GM12878 (cell line): ENCODE measurements at regions not wholly inside any gene's neighbourhood (a gene's known extent, or its start where the extent isn't known, plus 50 kb on each side); places are given as distances from the start of the nearest gene placed in this dataset.

ENCODE experiments used
- ATAC-seq: fragments of 200-7000 bp; cut with Tn5 transposase; 3 replicates; pipeline ENCODE4 v1.9.1; 2020; ENCODE audit warnings: mild to moderate bottlenecking, moderate library complexity
- BruUV-seq: library from RNA; stranded (reverse); fragments of 400-500 nt; replicated peaks from 2 replicates; lab custom pipeline; 2021; lab: Mats Ljungman, UMichigan
- CTCF ChIA-PET: fragments of 300-600 bp; sonication (Branson Sonifier 250); formaldehyde crosslinking; extraction: SDS; loops from one replicate; lab custom pipeline; 2021; ENCODE audit warnings: inconsistent platforms; lab: Yijun Ruan, JAX
- POLR2A ChIA-PET: fragments of 350-600 bp; formaldehyde crosslinking; extraction: SDS; loops from one replicate; lab custom pipeline; 2021; ENCODE audit warnings: inconsistent platforms; lab: Charles Lee
- RAD21 ChIA-PET: fragments of 300-600 bp; sonication (Branson Sonifier 250); formaldehyde crosslinking; loops from one replicate; lab custom pipeline; 2023; ENCODE audit warnings: antibody characterized with exemption; ENCODE audit not compliant: unreplicated experiment; lab: Charles Lee
- SMC1A ChIA-PET: fragments of 300-600 bp; sonication (Branson Sonifier 250); formaldehyde crosslinking; loops from one replicate; lab custom pipeline; 2023; ENCODE audit not compliant: unreplicated experiment, uncharacterized antibody; lab: Charles Lee
- DNase-seq: peaks from one replicate; pipeline ENCODE4 v3.0.0-alpha.2; 2011; ENCODE audit warnings: low read depth, low spot score
- FAIRE-seq: peaks from 3 replicates; lab custom pipeline; 2011; peaks lifted over from hg19 to GRCh38; lab: Jason Lieb, UNC
- H2AFZ ChIP-seq: 2 replicates; pipeline ENCODE4 v1.6.0; 2011; ENCODE audit warnings: low read depth, low read length, control low read depth; ENCODE audit not compliant: control insufficient read depth
- H3K27ac ChIP-seq: 2 replicates; pipeline ENCODE4 v1.5.1; 2011; ENCODE audit warnings: control low read depth; ENCODE audit not compliant: control insufficient read depth, insufficient read depth
- H3K27me3 ChIP-seq, 2 experiments: replicated peaks in 1 of 2; 2 replicates each; pipeline versions ENCODE4 v1.6.0 to v1.6.1; 2011; ENCODE audit warnings: low read length in 1 of 2; ENCODE audit not compliant: control insufficient read depth in 2 of 2, insufficient read depth in 2 of 2
- H3K36me3 ChIP-seq, 2 experiments: 2 replicates each; pipeline ENCODE4 v1.5.1; 2011; ENCODE audit warnings: low read length in 1 of 2; ENCODE audit not compliant: control insufficient read depth in 2 of 2, insufficient read depth in 2 of 2
- H3K4me1 ChIP-seq: 2 replicates; pipeline ENCODE4 v1.6.1; 2011; ENCODE audit warnings: mild to moderate bottlenecking, low read length, moderate library complexity, mixed read lengths; ENCODE audit not compliant: control insufficient read depth, insufficient read depth
- H3K4me2 ChIP-seq: 2 replicates; pipeline ENCODE4 v1.6.0; 2011; ENCODE audit warnings: control low read depth; ENCODE audit not compliant: control insufficient read depth, insufficient read depth
- H3K4me3 ChIP-seq: fragments of 200-600 bp; sonication (generic); 2 replicates; pipeline ENCODE4 v1.5.1; 2016
- H3K79me2 ChIP-seq: 2 replicates; pipeline ENCODE4 v1.6.0; 2011; ENCODE audit warnings: low read length; ENCODE audit not compliant: control insufficient read depth, insufficient read depth
- H3K9ac ChIP-seq: 2 replicates; pipeline ENCODE4 v1.8.0; 2011; ENCODE audit warnings: low read length, control low read depth, mixed read lengths; ENCODE audit not compliant: control insufficient read depth, insufficient read depth
- H3K9me3 ChIP-seq: replicated peaks from 3 replicates; pipeline ENCODE4 v1.5.1; 2011; ENCODE audit warnings: mild to moderate bottlenecking, low read length; ENCODE audit not compliant: control insufficient read depth, insufficient read depth
- H4K20me1 ChIP-seq: 2 replicates; pipeline ENCODE4 v1.6.0; 2011; ENCODE audit not compliant: control insufficient read depth, insufficient read depth
- BHLHE40 ChIP-seq, 2 experiments: fragments of 450-650 bp in 1 of 2; IDR thresholded peaks; 2 replicates each; pipeline ENCODE4 v1.6.1; 2011 to 2017; ENCODE audit warnings: low read depth in 2 of 2, borderline replicate concordance in 1 of 2, improper control_type of control experiment in 1 of 2, low read length in 1 of 2, mild to moderate bottlenecking in 1 of 2
- DPF2 ChIP-seq: fragments of 450-650 bp; IDR thresholded peaks from 2 replicates; pipeline ENCODE4 v1.6.1; 2017; ENCODE audit warnings: mild to moderate bottlenecking
- FOS ChIP-seq: IDR thresholded peaks from 3 replicates; pipeline ENCODE4 v1.6.1; 2011; ENCODE audit warnings: borderline replicate concordance; ENCODE audit not compliant: insufficient read length; ENCODE audit errors: extremely low read depth
- FOXM1 ChIP-seq: IDR thresholded peaks from 2 replicates; pipeline ENCODE4 v1.6.1; 2012; ENCODE audit warnings: low read depth, mild to moderate bottlenecking, inconsistent platforms, low read length, moderate library complexity
- MTA2 ChIP-seq: fragments of 450-650 bp; IDR thresholded peaks from 2 replicates; pipeline ENCODE4 v1.6.1; 2016; ENCODE audit warnings: low read depth, mild to moderate bottlenecking, moderate library complexity
- PBX3 ChIP-seq: IDR thresholded peaks from 2 replicates; pipeline ENCODE4 v1.6.1; 2011; ENCODE audit warnings: mild to moderate bottlenecking, low read depth, low read length, moderate library complexity; ENCODE audit not compliant: insufficient replicate concordance
- RAD21 ChIP-seq: IDR thresholded peaks from 2 replicates; pipeline ENCODE4 v1.6.1; 2011; ENCODE audit warnings: mild to moderate bottlenecking, low read depth, low read length, moderate library complexity; ENCODE audit not compliant: insufficient read depth
- SPI1 ChIP-seq: IDR thresholded peaks from 2 replicates; pipeline ENCODE4 v1.6.1; 2011; ENCODE audit warnings: low read depth, mild to moderate bottlenecking, low read length, moderate library complexity, borderline replicate concordance; ENCODE audit not compliant: insufficient read depth
- SRF ChIP-seq, 2 experiments: IDR thresholded peaks; 2 replicates each; pipeline ENCODE4 v1.6.1; 2011; ENCODE audit warnings: low read depth in 2 of 2, low read length in 2 of 2, mild to moderate bottlenecking in 1 of 2, moderate library complexity in 1 of 2
- STAT3 ChIP-seq: IDR thresholded peaks from 2 replicates; pipeline ENCODE4 v1.6.1; 2011; ENCODE audit warnings: low read depth, low read length, improper control_type of control experiment
- TCF7 ChIP-seq: IDR thresholded peaks from 2 replicates; pipeline ENCODE4 v1.6.1; 2014; ENCODE audit warnings: antibody characterized with exemption, borderline replicate concordance
- WGBS: methylation state at CpG from one replicate; pipeline ENCODE4 v1.1.6; 2016; ENCODE audit warnings: low lambda C conversion rate; ENCODE audit not compliant: insufficient replicate concordance, insufficient coverage; ENCODE audit errors: missing lambda C conversion rate; 5-methylcytosine and 5-hydroxymethylcytosine counted together
- in situ Hi-C: fragments of 300-500 bp; cut with MboI; formaldehyde crosslinking; loops from 9 replicates; pipeline ENCODE4 v1.14.3; 2018; ENCODE audit warnings: mixed read lengths
- intact Hi-C: fragments of 100-400 bp; cut with micrococcal nuclease; formaldehyde crosslinking; loops from one replicate; pipeline ENCODE4 v1.14.2; 2022; ENCODE audit not compliant: unreplicated experiment
- TF ChIP-seq, protein P1 (sequence below): fragments of 450-650 bp; formaldehyde crosslinking; IDR thresholded peaks from 2 replicates; pipeline ENCODE4 v1.5.0; 2022; ENCODE audit warnings: mild to moderate bottlenecking, missing genetic modification characterization
- TF ChIP-seq, protein P2 (sequence below): fragments of 450-650 bp; IDR thresholded peaks from 2 replicates; pipeline ENCODE4 v1.6.1; 2016; ENCODE audit warnings: mild to moderate bottlenecking

DNA sequence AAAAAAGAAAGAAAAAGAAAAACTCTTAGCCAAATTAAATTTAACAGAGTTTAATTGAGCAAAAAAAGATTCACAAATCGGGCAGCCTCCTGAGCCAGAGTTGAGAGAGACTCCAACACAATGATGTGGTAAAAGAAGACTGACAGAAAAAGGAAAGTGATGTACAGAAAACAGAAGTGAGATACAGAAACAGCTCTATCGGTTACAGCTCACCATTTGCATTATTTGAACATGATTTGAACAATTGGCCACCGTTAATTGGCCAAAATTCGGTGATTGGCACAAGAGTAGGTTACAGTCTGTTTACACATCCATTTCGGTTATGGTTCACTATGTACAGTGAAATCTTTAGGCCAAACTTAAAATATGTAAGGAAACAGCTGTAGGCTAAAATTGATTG, 117.7 kb downstream of the SPTSSA start:
- Histone ChIP-seq H4K20me1 (no peaks in the 10 kb centered on the region), H3K9me3 (peaks cover 2% of the 10 kb centered on the region; the same call in 1 of the 3 replicates), H3K27me3 (no peaks in the 10 kb centered on the region), H3K36me3 (no peaks in the 10 kb centered on the region), H3K4me1 (no peaks in the 10 kb centered on the region), H3K4me2 (no peak overlapping the region)
- 26% methylated on average over 5 of the region's 5 CpGs for whole genome bisulfite sequencing
- BruUV-seq: no TSS peak
- ChIA-PET CTCF (interaction anchor here (0.8 to 2.8 kb wide), 4 partner anchors 10 to 21 kb away, joined by 3 to 11 read pairs (median 5); no protein-coding TSS in a partner anchor), SMC1A (interaction anchor here (0.6 to 1.8 kb wide), 4 partner anchors 8 to 50 kb away, joined by 3 to 9 read pairs (median 4); no protein-coding TSS in a partner anchor)
- ATAC-seq: peak; percentile 79
- in situ Hi-C loops: loop anchor here (25.0 kb wide), 1 partner anchor 1068 kb away; the partner anchor contains the start of gene NFKBIA
- intact Hi-C loops: no loop called here
- TF ChIP-seq STAT3: no peak
- no peak for TF ChIP-seq TCF7
- TF ChIP-seq, protein P1, sequence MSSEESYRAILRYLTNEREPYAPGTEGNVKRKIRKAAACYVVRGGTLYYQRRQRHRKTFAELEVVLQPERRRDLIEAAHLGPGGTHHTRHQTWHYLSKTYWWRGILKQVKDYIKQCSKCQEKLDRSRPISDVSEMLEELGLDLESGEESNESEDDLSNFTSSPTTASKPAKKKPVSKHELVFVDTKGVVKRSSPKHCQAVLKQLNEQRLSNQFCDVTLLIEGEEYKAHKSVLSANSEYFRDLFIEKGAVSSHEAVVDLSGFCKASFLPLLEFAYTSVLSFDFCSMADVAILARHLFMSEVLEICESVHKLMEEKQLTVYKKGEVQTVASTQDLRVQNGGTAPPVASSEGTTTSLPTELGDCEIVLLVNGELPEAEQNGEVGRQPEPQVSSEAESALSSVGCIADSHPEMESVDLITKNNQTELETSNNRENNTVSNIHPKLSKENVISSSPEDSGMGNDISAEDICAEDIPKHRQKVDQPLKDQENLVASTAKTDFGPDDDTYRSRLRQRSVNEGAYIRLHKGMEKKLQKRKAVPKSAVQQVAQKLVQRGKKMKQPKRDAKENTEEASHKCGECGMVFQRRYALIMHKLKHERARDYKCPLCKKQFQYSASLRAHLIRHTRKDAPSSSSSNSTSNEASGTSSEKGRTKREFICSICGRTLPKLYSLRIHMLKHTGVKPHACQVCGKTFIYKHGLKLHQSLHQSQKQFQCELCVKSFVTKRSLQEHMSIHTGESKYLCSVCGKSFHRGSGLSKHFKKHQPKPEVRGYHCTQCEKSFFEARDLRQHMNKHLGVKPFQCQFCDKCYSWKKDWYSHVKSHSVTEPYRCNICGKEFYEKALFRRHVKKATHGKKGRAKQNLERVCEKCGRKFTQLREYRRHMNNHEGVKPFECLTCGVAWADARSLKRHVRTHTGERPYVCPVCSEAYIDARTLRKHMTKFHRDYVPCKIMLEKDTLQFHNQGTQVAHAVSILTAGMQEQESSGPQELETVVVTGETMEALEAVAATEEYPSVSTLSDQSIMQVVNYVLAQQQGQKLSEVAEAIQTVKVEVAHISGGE: no peak
- TF ChIP-seq BHLHE40 (IDR thresholded peaks at IDR 0.05; ENCODE audit: borderline replicate concordance in 1 of 2, low read depth in 2 of 2, low read length in 1 of 2): 0 out of 4 replicates have a peak, but pooled peaks of 1 of the 2 experiments have one; percentile 6
- TF ChIP-seq DPF2: no peak
- peak; percentile 74; the same call in 1 of the 2 replicates for TF ChIP-seq SPI1
- no peak for TF ChIP-seq RAD21
- no peak for TF ChIP-seq FOXM1
- no peak for TF ChIP-seq FOS
- peak; percentile 35; the same call in 1 of the 2 replicates for TF ChIP-seq MTA2
- TF ChIP-seq PBX3: peak; percentile 43
- TF ChIP-seq, protein P2, sequence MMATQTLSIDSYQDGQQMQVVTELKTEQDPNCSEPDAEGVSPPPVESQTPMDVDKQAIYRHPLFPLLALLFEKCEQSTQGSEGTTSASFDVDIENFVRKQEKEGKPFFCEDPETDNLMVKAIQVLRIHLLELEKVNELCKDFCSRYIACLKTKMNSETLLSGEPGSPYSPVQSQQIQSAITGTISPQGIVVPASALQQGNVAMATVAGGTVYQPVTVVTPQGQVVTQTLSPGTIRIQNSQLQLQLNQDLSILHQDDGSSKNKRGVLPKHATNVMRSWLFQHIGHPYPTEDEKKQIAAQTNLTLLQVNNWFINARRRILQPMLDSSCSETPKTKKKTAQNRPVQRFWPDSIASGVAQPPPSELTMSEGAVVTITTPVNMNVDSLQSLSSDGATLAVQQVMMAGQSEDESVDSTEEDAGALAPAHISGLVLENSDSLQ: peak; percentile 91
- TF ChIP-seq SRF (IDR thresholded peaks at IDR 0.05; ENCODE audit: low read depth in 2 of 2, low read length in 2 of 2): no peak
- TF ChIP-seq, all 136 proteins: peak for 5
- no peak for DNase-seq
- Histone ChIP-seq H3K79me2 (no peaks in the 10 kb centered on the region), H2AFZ (no peak overlapping the region; the same call in 1 of the 2 replicates), H3K9ac (no peak overlapping the region), H3K27ac (no peak overlapping the region), H3K4me3 (no peak overlapping the region)
- POLR2A ChIA-PET: no interaction called here
- no peak for FAIRE-seq
- RAD21 ChIA-PET: interaction anchor here (1.0 kb wide), 1 partner anchor 12 kb away, joined by 3 read pairs; no protein-coding TSS in a partner anchor
